SW 1271 (cell line): ENCODE measurements at regions not wholly inside any gene's neighbourhood (a gene's known extent, or its start where the extent isn't known, plus 50 kb on each side); places are given as distances from the start of the nearest gene placed in this dataset.

Source experiments
- DNase-seq, 2 experiments: peaks; one replicate each; lab custom pipeline; 2025; lab: John Stamatoyannopoulos, UW

DNA sequence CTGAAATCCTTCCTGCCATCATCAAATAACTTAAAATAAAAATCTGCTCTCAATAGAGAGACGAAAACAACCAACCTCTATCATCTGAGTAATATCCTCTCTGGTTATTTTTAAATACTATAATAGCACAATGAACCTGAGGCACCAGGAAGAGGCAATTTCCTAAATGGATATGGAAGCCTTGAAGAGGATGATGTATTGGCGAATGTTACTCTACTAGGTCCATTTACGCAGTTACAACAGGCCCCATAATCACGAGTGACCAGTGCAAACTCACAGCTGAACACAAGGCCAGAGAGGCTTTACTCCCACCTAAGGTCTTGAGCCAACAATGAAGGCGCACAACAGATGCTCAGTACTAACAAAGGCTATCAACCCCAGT is 678.8 kb upstream of the NR3C2 start:
- DNase-seq, result no peak

DNA sequence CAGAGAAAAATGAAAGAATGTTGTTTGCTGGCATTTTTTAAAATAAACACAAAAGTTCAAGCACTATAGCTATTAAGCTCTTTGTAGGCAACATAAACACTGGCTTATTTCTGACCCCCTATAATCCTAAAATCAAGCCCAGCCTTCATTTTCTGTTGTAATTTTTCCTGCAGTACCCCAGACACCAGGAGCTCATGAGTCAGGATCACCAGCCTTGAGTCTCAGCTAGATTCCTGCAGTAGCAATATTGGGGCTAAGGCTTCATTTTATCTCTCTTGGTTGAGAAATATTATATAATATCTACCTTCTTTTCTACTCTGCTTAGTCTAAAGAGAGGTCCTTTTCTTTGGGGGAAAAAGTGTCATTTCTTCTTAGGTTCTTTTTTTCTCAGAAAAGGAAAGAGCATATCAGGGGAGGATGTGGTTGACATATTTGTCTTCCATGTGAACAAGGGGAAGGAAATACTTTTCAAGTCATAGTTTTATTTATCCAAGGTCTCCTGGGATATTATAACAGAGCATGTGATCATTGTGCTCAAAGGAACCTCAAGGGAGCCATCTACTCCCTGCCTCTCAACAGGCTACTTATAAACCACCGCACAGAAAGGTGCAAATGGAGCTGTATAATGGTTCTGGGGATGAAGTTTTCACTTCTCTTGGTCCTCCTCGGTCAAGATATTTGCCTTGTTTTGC is 678.3 kb upstream of the NR3C2 start:
- no peak for DNase-seq

GRCh38 chr4:149116806-149117205 is 674.6 kb upstream of the NR3C2 start:
- DNase-seq, result no peak

- DNase-seq, result peak; percentile 1 to 34
Observed at GRCh38 chr4:149113804-149114430, 671.7 kb upstream of the NR3C2 start.

DNA sequence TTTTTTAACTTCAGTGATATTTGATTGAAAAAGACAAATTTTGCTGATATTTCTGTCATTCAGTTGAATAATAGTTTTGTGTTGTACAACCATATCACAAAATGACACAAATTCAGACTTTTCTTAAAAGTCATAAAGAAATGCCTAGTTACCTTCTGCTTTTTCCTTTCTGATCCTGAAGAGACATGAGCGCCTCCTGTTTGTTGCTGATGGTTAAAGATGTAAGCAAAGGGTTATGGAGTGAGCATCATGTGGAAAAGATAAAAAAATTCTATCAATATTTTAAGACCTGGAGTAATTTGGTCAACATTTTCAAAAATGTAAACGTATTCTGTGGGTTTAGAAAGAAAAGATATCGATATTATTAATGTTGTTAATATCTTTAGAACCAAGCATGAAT is 669.9 kb upstream of the NR3C2 start:
- no peak for DNase-seq

- no peak for DNase-seq
Observed at GRCh38 chr4:149110481-149110880, 668.3 kb upstream of the NR3C2 start.

DNA sequence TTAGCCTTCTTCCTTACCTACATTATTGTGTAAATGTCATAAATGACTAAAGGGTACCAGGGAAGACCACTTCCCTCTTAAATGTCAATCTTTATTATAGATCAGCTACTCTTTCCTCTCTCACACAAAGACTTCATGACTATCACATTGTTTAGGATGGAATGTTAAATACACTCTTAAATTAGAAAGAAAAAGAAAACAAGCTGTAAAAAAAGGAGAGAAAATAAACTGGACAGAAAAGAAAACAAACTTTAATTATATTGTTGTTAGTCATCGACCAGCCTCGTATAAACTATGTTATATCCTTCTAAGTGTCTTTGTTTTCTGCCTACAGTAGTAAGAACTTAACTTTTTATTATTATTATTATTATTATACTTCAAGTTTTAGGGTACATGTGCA is 666.4 kb upstream of the NR3C2 start:
- DNase-seq, result no peak

DNA sequence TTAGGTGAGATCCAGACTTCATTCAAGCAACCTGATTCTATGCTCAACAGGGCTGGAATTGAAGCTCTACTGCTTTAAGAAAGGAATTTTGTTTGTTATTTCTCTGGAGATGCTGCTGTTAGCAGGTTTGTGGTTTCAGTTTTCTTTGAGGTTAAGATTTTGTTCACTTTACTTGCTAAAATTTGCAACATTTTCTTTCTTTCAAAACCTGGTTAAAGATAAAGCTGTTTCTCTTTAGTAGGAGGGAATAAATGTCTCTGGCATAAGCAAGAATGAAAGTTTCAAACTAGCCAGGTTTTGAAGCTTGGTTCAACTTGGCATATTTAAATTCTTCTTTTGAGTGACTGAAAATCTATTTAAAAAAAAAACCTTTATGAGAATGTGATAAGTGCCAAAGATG is 660.6 kb upstream of the NR3C2 start:
- no peak for DNase-seq

- no peak for DNase-seq
Observed at GRCh38 chr4:149101649-149102048, 659.4 kb upstream of the NR3C2 start.

DNA sequence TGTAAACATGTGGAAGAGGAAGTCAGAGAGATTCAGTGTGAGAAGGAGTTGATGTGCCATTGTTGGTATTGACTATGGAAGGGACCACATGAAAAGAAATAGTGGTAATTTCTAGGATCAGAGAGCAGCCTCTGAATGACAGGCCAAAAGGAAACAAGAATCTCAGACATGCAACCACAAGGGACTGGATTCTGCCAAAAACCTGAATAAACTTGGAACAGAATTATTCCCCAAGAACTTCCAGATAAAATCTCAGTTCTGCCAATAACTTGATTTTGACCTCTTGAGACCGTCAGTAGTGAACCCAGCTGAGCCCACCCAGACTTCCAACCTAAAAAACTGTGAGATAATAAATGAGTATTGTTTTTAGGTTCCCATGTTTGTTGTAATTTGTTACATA is 653.6 kb upstream of the NR3C2 start:
- no peak for DNase-seq

DNA sequence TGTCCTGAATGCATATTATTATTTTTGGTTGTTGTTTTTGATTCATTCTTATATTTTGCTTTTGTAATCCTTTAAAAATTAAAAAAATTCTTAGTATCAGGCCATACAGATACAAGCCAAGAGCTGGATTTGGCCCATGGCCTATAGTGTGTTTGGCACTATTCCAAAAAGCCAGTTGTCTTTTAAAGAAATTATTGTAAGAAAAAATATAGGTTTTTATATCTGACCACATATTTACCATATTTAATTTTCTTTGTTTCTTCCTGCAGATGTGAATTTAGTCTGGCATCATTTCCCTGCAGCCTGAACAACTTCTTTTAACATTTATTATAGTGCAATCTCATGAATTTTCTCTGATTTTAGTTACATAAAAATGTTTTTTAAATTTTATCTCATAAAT is 652.8 kb upstream of the NR3C2 start:
- DNase-seq, result no peak

DNA sequence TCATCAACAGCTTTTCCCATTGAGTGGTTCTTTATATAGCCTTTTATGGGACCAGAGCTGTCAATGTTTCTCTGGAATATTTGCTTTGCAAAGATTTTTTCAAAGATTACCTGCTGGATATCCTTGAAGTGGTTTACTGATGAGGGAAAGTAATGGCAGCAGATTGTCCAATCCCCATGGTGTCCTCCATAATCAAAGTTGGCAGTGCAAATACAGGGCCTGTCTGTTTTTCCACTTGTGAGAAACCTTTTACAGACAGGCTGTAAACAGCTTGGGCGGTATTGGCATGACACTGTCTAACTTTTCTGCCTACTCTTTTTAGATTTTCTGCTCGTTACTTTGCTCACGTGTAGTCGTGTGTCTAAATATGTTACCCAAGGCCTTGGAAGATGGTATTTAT is 641.9 kb upstream of the NR3C2 start:
- no peak for DNase-seq

- no peak for DNase-seq
Observed at GRCh38 chr4:149077181-149077580, 635.0 kb upstream of the NR3C2 start.

DNA sequence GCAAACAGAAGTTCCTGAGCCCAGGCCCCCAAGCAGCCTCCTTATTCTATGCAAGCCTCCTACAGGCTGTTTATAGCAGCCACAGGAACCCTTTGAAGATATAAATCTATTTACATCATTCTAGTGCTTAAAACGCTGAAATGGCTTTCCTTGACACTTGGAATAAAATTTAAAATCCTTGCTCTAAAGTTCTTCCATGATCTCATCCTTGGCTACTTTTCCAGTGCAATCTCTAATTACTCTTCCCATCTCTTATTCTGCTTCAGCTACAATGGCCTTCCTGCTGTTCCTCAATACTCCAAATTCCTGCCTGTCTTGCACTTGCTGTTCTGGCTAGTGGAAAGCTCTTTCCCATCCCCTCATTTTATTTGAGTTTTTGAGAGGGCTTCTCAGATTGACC is 634.2 kb upstream of the NR3C2 start:
- DNase-seq, result no peak

GRCh38 chr4:149072384-149072783 is 630.2 kb upstream of the NR3C2 start:
- DNase-seq, result no peak

- no peak for DNase-seq
Observed at GRCh38 chr4:149065753-149066152, 623.5 kb upstream of the NR3C2 start.

- DNase-seq, result no peak
Observed at GRCh38 chr4:149062997-149063396, 620.8 kb upstream of the NR3C2 start.

DNA sequence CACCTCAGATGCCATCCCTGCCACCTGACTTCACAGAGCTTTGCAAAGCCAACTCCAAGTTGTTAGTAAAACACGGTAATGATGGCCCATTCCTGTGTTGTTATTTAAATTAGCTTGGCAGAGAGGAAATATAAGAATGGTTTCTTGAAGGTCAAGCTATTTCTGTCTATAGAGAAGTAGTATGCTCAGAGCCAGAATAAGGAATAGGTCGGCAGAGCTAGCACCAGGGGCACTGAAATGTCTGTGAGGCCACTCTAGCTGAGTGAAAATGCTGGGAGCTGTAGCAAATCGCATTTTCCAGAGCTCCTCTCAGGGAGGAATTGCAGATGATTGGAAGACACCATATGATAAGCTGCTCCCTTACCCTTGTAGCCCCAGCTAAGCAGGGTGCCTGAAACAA is 615.4 kb upstream of the NR3C2 start:
- DNase-seq, result no peak

GRCh38 chr4:149056615-149057014 is 614.4 kb upstream of the NR3C2 start:
- no peak for DNase-seq

DNA sequence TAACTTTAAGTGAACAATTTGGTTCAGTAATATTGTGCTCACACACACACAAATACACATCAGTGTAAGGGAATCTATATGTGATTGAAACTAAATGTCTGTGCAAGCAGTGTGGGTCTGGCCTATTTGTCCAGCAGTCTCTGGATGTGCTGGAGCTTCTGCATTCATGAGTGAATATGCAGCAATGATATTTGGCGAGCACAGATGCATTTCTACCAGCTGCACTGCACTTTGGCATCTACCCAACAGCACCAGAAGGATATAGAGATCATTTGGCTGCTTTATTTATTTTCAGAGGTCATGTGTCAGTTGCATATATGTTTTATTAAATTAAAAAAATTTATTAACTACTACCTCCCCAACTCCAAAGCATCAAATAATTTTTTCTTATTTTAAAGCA is 613.4 kb upstream of the NR3C2 start:
- DNase-seq, result no peak

DNA sequence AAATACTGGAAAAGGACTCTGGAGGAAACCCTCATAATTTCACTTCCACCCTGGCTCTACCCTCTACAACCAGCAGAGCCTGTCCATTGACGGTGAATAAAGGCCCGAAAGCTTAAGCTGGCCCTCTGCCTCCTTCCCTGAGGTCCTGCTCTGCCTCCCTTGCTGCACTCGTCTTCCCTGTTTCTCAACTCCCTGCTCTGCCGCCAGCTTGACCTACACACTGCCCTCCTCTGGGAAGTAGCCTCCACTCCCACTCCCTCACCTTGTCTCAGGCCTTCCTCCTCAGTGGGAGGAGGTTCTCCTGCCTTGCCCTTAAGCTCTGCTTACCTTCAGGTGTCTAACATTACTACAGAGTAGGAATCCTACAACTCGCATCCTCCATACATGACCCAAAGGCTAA is 608.6 kb upstream of the NR3C2 start:
- no peak for DNase-seq

DNA sequence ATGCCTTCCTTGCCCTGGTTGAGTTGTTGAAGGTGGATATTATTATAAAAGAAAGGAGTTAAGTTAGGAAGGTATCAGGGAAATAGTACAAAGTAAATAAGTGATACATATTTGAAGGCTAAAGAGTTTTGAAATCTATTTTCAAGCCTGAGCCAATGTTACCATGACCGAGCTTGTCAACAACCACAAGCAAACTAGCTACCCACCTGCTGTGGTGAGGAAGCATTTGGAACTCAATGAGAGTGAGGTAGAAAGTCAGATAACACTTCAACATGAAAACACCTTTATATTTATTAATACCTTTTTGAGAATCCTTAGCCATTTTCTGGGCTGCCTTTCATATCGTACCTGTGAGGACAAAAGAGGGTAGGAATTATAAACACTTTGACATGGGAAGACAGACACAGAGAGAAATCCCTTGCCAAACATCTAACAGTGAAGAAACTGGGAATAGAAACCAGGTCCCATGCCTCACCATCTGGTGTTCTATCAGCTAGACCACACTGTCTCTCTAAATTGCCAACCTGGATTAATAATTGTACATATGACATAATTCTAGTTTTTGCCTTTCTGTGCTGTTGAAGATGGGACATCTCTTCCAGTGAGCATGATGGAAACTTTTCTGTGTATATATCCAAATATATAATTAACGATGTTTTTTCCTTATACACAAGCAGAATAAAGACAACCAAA is 606.4 kb upstream of the NR3C2 start:
- DNase-seq, result no peak

DNA sequence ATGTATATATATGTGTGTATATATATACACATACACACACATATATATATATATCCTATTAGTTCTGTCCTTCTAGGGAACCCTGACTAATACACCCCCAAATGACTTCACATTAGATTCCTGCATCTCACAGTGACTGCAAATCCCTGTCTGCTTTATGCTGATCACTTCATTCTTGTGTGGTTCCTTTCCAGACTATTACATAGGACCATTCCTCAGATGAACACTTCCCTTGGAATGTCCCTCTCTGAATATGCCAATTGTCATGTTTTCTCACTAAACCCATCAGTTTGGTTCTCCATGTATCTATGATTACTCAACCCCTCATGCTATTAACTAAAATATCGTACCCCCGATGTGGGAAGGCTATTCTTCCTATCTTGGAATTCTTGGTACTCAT is 605.2 kb upstream of the NR3C2 start:
- no peak for DNase-seq

DNA sequence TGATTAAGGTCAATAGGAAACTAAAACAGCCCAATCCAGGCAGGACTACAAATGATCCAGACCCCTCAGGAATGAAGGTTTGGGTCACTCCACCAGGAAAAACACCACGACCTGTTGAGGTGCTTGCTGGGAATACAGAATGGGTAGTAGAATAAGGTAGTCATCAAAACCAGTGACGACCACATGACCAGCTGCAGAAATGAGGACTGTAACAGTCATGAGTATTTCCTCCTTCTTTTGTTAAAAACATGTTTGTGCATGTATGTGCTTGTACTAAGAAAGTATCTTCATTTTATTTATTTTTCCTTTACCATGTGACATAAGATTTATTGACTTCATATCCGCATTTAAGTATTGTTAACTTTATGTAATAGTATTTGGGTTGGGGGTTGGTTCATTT is 603.5 kb upstream of the NR3C2 start:
- no peak for DNase-seq
